Stimulated activated CD8-positive, alpha-beta memory T cell treated with anti-CD3 and anti-CD28 coated beads, Interleukin-7, amount 100 ng/mL, for 24 hours (primary cell): ENCODE measurements at regions not wholly inside any gene's neighbourhood (a gene's known extent, or its start where the extent isn't known, plus 50 kb on each side); places are given as distances from the start of the nearest gene placed in this dataset.

ENCODE experiments used
- DNase-seq: peaks from one replicate; pipeline ENCODE4 v3.0.0-alpha.2; 2020; ENCODE audit warnings: low read depth

- DNase-seq: no peak
Measured at GRCh38 chr20:40958598-40958997, 70.0 kb upstream of the TOP1 start.

DNA sequence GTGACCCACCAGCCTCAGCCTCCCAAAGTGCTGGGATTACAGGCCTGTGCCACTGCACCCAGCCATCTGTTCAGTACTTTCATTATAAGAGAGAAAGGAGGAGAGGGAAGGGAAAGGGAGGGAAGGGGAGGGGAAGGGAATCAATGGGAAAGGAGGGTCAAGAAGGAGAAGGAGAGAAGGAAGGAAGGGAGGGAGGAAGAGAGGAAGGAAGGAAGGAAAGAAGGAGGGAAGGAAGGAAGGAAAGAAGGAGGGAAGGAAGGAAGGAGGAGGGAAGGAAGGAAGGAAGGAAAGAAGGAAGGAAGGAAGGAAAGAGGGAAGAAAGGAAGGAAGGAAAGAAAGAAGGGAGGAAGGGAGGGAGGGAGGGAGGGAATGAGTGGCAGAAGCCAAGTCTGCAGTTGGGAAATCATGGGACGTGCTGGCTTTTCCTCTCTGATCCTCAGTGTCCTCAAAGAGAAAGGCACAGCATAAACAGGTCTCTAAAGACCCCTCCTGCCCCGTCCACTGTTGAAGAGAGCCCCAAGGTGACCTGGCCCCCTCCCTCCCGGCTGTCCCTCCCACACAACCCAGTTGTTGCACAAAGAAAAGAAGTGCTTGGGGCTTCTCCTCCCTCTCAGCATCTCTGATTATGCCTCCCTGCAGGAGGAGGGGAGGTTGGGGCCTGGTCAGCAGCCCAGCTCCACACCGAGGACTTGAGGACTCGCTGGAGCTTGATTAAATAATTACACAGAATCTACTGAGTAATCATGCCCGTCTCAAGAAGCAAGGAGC is 69.1 kb upstream of the TOP1 start:
- no peak for DNase-seq

DNA sequence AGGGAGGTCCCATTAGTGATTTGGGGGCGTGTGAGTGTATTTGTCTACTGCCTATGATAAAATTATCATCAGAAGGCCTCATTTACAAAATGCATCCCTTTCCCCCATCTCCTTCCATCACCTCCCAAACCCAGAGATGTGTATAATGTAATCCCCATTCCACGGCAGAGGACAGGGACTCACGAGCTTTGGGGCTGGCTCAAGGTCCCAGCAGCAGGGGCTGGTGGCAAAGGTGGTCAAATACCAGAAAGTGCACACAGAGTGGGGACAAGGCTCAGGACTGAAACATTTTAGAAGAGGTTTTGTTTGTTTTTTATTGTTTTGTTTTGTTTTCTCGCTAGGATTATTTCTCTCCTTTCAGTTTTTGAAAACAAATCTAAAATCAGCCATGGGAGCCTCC is 68.5 kb upstream of the TOP1 start:
- DNase-seq: no peak

GRCh38 chr20:40960521-40960956 is 68.1 kb upstream of the TOP1 start:
- DNase-seq: no peak

DNA sequence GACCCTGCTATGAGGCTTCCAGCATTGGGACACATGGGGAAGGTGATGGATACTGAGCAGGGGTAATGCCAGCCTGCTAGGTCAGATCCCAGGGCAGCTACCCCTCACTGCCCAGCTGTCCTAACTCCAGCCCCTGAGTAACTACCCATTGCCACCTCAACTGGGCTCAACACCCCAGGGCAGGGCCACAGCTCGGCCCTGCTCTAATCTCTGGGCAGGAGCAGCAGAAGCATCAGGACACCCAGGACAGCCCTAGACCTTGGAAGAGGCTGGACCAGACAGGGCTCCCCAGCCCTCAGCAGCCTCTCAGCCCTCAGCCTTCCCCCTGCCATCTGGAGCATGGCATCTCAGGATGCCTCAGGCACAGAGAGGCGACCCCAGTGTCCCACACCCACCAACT is 67.4 kb upstream of the TOP1 start:
- DNase-seq: no peak

DNA sequence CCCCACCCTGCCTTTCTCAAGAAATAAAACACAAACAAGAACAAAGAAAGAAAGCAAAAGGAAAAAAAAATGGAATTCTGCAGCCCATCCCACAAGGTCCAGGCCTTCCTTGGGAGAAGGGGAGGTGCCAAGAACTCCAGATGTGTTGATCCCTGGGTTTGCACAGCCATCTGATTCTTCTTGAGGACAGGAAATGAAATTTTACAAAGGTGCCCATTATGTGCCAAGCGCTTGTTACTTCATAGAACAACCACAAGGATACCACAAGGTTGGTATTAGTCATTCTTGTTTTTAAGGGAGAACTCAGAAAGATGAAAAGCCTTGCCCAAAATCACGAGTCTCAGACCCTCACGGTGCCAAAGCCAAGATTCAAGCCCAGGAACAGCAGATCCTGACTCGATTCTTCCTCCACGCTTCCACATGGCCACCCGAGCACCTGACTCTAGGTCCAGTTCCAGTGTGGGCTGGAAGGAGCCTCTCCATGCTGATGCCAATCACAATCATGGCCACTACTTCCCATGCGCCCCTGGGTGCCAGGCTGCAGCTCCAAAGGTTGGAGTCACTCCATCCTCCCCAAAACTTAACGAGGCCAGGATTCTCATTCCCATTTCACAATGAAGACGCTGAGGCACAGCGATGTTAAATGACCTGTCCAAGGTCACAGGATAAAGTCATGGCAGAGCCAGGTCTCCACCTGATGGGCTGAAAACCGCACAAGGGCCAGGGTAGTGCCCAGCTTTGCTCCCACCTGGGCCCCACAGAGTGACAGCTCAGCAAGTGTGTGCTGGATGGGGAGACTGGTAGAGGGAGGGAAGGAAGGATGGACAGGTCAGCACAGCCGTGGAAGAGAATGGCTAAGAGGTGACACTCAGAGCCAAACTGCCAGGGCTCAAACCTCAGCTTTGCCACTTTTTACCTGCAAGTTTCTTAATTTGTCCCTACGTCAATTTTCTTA is 66.7 kb upstream of the TOP1 start:
- DNase-seq: no peak

- peak; percentile 58 for DNase-seq
Measured at GRCh38 chr20:40962733-40963504, 65.7 kb upstream of the TOP1 start.

DNA sequence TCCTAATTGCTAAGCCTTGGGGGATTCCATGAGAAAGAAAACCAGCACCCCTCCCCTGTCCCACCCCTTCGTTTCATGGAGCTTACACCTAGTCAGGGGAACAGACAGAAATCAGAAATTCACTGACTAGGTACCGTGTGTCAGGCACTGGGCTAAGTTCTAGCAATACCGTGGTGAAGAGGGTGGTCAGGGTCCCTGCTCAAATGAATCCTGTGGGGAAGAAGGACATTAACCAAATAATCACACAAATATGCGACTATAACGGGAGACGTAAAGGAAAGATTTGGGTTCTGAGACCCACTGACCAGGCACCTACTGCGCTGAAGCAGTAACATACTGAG is 65.1 kb upstream of the TOP1 start:
- no peak for DNase-seq

GRCh38 chr20:40965671-40966070 is 63.0 kb upstream of the TOP1 start:
- DNase-seq: no peak

- DNase-seq: no peak
Measured at GRCh38 chr20:40966103-40966502, 62.5 kb upstream of the TOP1 start.

GRCh38 chr20:40966516-40967185 is 62.0 kb upstream of the TOP1 start:
- no peak for DNase-seq

GRCh38 chr20:40967700-40968099 is 60.9 kb upstream of the TOP1 start:
- DNase-seq: no peak

GRCh38 chr20:40968816-40969562 is 59.6 kb upstream of the TOP1 start:
- peak; percentile 85 for DNase-seq

- DNase-seq: no peak
Measured at GRCh38 chr20:40970218-40970617, 58.4 kb upstream of the TOP1 start.

- no peak for DNase-seq
Measured at GRCh38 chr20:40977218-40977617, 51.4 kb upstream of the TOP1 start.

GRCh38 chr20:40978761-40979160 is 49.9 kb upstream of the TOP1 start:
- DNase-seq: no peak
